B cell (primary cell): ENCODE measurements at regions not wholly inside any gene's neighbourhood (a gene's known extent, or its start where the extent isn't known, plus 50 kb on each side); places are given as distances from the start of the nearest gene placed in this dataset.

Experiments used
- EZH2 ChIP-seq: IDR thresholded peaks from 2 replicates; pipeline ENCODE4 v1.6.1; 2012; ENCODE audit warnings: borderline replicate concordance, low read depth, mild to moderate bottlenecking, moderate library complexity, low read length; ENCODE audit not compliant: insufficient read depth, poor library complexity, severe bottlenecking
- TF ChIP-seq, protein P1 (sequence below): fragments of 200-600 bp; IDR thresholded peaks from one replicate; pipeline ENCODE4 v1.8.0; 2022; ENCODE audit warnings: antibody characterized with exemption, mild to moderate bottlenecking

DNA sequence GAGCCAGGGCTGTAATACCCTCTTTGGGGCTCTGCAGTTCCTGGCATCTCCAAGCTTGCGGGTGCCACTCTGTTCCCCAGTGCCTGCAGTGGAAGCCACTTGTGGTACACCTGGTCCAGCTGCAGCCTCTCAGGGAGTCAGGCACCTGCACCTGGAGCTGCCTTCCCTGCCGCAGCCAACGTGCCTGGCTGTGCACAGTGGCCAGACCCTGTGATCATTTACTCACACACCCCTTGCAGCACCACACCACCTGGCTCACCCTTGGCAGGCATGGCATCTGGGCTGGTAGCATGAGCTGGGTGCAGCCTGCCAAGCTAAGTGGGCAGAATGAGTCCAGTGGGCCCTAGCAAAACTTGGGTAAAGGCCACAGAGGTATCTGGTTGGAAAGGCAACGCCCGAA is 51.1 kb upstream of the NTPCR start:
- TF ChIP-seq EZH2 = no peak
- TF ChIP-seq, protein P1, sequence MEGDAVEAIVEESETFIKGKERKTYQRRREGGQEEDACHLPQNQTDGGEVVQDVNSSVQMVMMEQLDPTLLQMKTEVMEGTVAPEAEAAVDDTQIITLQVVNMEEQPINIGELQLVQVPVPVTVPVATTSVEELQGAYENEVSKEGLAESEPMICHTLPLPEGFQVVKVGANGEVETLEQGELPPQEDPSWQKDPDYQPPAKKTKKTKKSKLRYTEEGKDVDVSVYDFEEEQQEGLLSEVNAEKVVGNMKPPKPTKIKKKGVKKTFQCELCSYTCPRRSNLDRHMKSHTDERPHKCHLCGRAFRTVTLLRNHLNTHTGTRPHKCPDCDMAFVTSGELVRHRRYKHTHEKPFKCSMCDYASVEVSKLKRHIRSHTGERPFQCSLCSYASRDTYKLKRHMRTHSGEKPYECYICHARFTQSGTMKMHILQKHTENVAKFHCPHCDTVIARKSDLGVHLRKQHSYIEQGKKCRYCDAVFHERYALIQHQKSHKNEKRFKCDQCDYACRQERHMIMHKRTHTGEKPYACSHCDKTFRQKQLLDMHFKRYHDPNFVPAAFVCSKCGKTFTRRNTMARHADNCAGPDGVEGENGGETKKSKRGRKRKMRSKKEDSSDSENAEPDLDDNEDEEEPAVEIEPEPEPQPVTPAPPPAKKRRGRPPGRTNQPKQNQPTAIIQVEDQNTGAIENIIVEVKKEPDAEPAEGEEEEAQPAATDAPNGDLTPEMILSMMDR = no peak
